HCT116 (cell line): ENCODE measurements at regions not wholly inside any gene's neighbourhood (a gene's known extent, or its start where the extent isn't known, plus 50 kb on each side); places are given as distances from the start of the nearest gene placed in this dataset.

Experiments used
- ATAC-seq: fragments of 200-7000 bp; cut with Tn5 transposase; 2 replicates; pipeline ENCODE4 v1.9.1; 2020; ENCODE audit warnings: mild to moderate bottlenecking, moderate library complexity
- BruUV-seq: library from RNA; stranded (reverse); fragments of 400-500 nt; replicated peaks from 2 replicates; lab custom pipeline; 2021; lab: Mats Ljungman, UMichigan
- CTCF ChIA-PET: fragments of 300-600 bp; sonication (Branson Sonifier 250); formaldehyde crosslinking; loops from one replicate; lab custom pipeline; 2021; ENCODE audit warnings: antibody characterized with exemption; lab: Charles Lee
- POLR2A ChIA-PET: fragments of 300-600, 350-600 bp; sonication (Branson Sonifier 250); formaldehyde crosslinking; loops from one replicate; lab custom pipeline; 2021; ENCODE audit warnings: antibody characterized with exemption; lab: Charles Lee
- RAD21 ChIA-PET, 2 experiments: fragments of 300-600 bp; sonication (Branson Sonifier 250); formaldehyde crosslinking; loops; one replicate each; lab custom pipeline; 2023; ENCODE audit warnings: low total read pairs in 2 of 2; ENCODE audit not compliant: uncharacterized antibody in 2 of 2, unreplicated experiment in 2 of 2, low non-redundant PET in 1 of 2; lab: Charles Lee
- DNase-seq: peaks from one replicate; pipeline ENCODE4 v3.0.0-alpha.2; 2010; ENCODE audit warnings: low read depth, low spot score
- H2AFZ ChIP-seq: fragments of 200-600 bp; shearing (Covaris generic), sonication (generic); 2 replicates; pipeline ENCODE4 v1.6.1; 2017; ENCODE audit warnings: low read depth, mixed run types, mixed read lengths, antibody characterized with exemption, low read length; ENCODE audit not compliant: poor library complexity, severe bottlenecking
- H3K27ac ChIP-seq: 2 replicates; pipeline ENCODE4 v1.5.1; 2012; ENCODE audit warnings: low read depth, low read length
- H3K27me3 ChIP-seq: fragments of 200-600 bp; sonication (generic); 2 replicates; pipeline ENCODE4 v1.6.1; 2016; ENCODE audit warnings: mixed run types, low read length, mixed read lengths; ENCODE audit not compliant: insufficient read depth
- H3K36me3 ChIP-seq, 2 experiments: fragments of 200-500 bp in 1 of 2; fragments of 200-600 bp in 1 of 2; sonication (Bioruptor generic) in 1 of 2; sonication (generic) in 1 of 2; 2 replicates each; pipeline versions ENCODE4 v1.5.1 to v1.6.1; 2014 to 2016; ENCODE audit warnings: low read length in 2 of 2, inconsistent platforms in 1 of 2, mixed read lengths in 1 of 2, mixed run types in 1 of 2; ENCODE audit not compliant: insufficient read depth in 2 of 2, control insufficient read depth in 1 of 2
- H3K4me1 ChIP-seq, 2 experiments: fragments of 200-600 bp in 1 of 2; sonication (generic) in 1 of 2; 2 replicates each; pipeline versions ENCODE4 v1.5.1 to v1.6.1; 2012 to 2017; ENCODE audit warnings: low read length in 2 of 2, inconsistent platforms in 1 of 2, mild to moderate bottlenecking in 1 of 2, mixed read lengths in 1 of 2, mixed run types in 1 of 2, moderate library complexity in 1 of 2; ENCODE audit not compliant: insufficient read depth in 2 of 2, control insufficient read depth in 1 of 2
- H3K4me2 ChIP-seq: fragments of 200-600 bp; sonication (generic); 2 replicates; pipeline ENCODE4 v1.6.1; 2017; ENCODE audit warnings: mixed run types, low read length, mixed read lengths
- H3K4me3 ChIP-seq, 2 experiments: fragments of 200-600 bp in 1 of 2; sonication (generic) in 1 of 2; replicated peaks in 1 of 2; 2 replicates each; pipeline ENCODE4 v1.5.1; 2011 to 2016; ENCODE audit warnings: low read length in 2 of 2, control low read depth in 1 of 2, low read depth in 1 of 2, mild to moderate bottlenecking in 1 of 2, mixed read lengths in 1 of 2, mixed run types in 1 of 2
- H3K79me2 ChIP-seq: fragments of 200-600 bp; sonication (generic); 2 replicates; pipeline ENCODE4 v1.6.1; 2017; ENCODE audit warnings: mild to moderate bottlenecking, mixed run types, low read length, moderate library complexity, mixed read lengths; ENCODE audit not compliant: insufficient read depth
- H3K9ac ChIP-seq: fragments of 200-600 bp; sonication (generic); 2 replicates; pipeline ENCODE4 v1.6.1; 2016; ENCODE audit warnings: low read length, mixed read lengths
- H3K9me2 ChIP-seq: fragments of 200-600 bp; sonication (generic), shearing (Covaris generic); 2 replicates; pipeline ENCODE4 v1.6.1; 2017; ENCODE audit warnings: mixed run types, mild to moderate bottlenecking, moderate library complexity; ENCODE audit not compliant: insufficient read depth
- H3K9me3 ChIP-seq, 2 experiments: fragments of 200-500 bp in 1 of 2; fragments of 200-600 bp in 1 of 2; sonication (Bioruptor generic) in 1 of 2; sonication (generic) in 1 of 2; 2 replicates each; pipeline ENCODE4 v1.6.1; 2014 to 2017; ENCODE audit warnings: low read length in 2 of 2, mixed read lengths in 2 of 2, inconsistent platforms in 1 of 2, low read depth in 1 of 2, mild to moderate bottlenecking in 1 of 2, mixed run types in 1 of 2, moderate library complexity in 1 of 2; ENCODE audit not compliant: control insufficient read depth in 1 of 2, insufficient read depth in 1 of 2
- H4K20me1 ChIP-seq: fragments of 200-600 bp; sonication (generic), shearing (Covaris generic); 2 replicates; pipeline ENCODE4 v1.6.1; 2017; ENCODE audit warnings: mixed run types, mild to moderate bottlenecking, moderate library complexity; ENCODE audit not compliant: insufficient read depth
- CEBPB ChIP-seq: IDR thresholded peaks from 2 replicates; pipeline ENCODE4 v1.6.1; 2012; ENCODE audit warnings: low read depth
- ELF1 ChIP-seq: IDR thresholded peaks from 2 replicates; pipeline ENCODE4 v1.6.1; 2012; ENCODE audit warnings: low read depth, borderline replicate concordance
- EZH2 ChIP-seq: fragments of 200-600 bp; sonication (generic); IDR thresholded peaks from 2 replicates; pipeline ENCODE4 v1.6.1; 2017; ENCODE audit warnings: antibody characterized with exemption, mixed run types
- EZH2phosphoT487 ChIP-seq: fragments of 200-600 bp; IDR thresholded peaks from 2 replicates; pipeline ENCODE4 v1.6.1; 2018; ENCODE audit warnings: antibody characterized with exemption, borderline replicate concordance
- JUND ChIP-seq: IDR thresholded peaks from 2 replicates; pipeline ENCODE4 v1.6.1; 2012
- POLR2A ChIP-seq: IDR thresholded peaks from 2 replicates; pipeline ENCODE4 v1.7.0; 2011; ENCODE audit warnings: borderline replicate concordance; ENCODE audit not compliant: insufficient read depth, insufficient read length; ENCODE audit errors: extremely low read depth
- POLR2AphosphoS5 ChIP-seq: IDR thresholded peaks from 2 replicates; pipeline ENCODE4 v1.6.1; 2011; ENCODE audit warnings: mild to moderate bottlenecking, low read depth, low read length, moderate library complexity
- RAD21 ChIP-seq: IDR thresholded peaks from 2 replicates; pipeline ENCODE4 v1.6.1; 2012; ENCODE audit warnings: low read depth, mild to moderate bottlenecking
- SRF ChIP-seq: IDR thresholded peaks from 2 replicates; pipeline ENCODE4 v1.6.1; 2012; ENCODE audit warnings: low read depth
- YY1 ChIP-seq: IDR thresholded peaks from 2 replicates; pipeline ENCODE4 v1.6.1; 2011; ENCODE audit warnings: low read length, low read depth, moderate library complexity, mild to moderate bottlenecking; ENCODE audit not compliant: insufficient replicate concordance; ENCODE audit errors: extremely low read depth
- ZFX ChIP-seq: fragments of 450-650 bp; IDR thresholded peaks from 2 replicates; pipeline ENCODE4 v1.6.1; 2017
- intact Hi-C: fragments of 100-400 bp; cut with micrococcal nuclease; formaldehyde crosslinking; loops from 2 replicates; pipeline ENCODE4 v1.10.0; 2022
- TF ChIP-seq, protein P1 (sequence below): IDR thresholded peaks from 2 replicates; pipeline ENCODE4 v1.6.1; 2011; ENCODE audit warnings: mild to moderate bottlenecking, low read length, moderate library complexity; ENCODE audit not compliant: insufficient replicate concordance; ENCODE audit errors: extremely low read depth
- TF ChIP-seq, protein P2 (sequence below): IDR thresholded peaks from 2 replicates; pipeline ENCODE4 v1.6.1; 2012
- TF ChIP-seq, protein P3 (sequence below), 3 experiments: fragments of 200-600 bp in 1 of 3; sonication (generic) in 1 of 3; IDR thresholded peaks in 2 of 3; conservative IDR thresholded peaks in 1 of 3; 2 replicates each; pipeline ENCODE4 v1.5.1; 2012 to 2017; ENCODE audit warnings: low read depth in 2 of 3, low read length in 2 of 3, antibody characterized with exemption in 1 of 3, borderline replicate concordance in 1 of 3, control low read depth in 1 of 3, mild to moderate bottlenecking in 1 of 3, mixed read lengths in 1 of 3, mixed run types in 1 of 3, moderate library complexity in 1 of 3; ENCODE audit not compliant: insufficient read depth in 1 of 3
- TF ChIP-seq, protein P4 (sequence below): IDR thresholded peaks from 2 replicates; pipeline ENCODE4 v1.6.1; 2012; ENCODE audit warnings: low read depth

DNA sequence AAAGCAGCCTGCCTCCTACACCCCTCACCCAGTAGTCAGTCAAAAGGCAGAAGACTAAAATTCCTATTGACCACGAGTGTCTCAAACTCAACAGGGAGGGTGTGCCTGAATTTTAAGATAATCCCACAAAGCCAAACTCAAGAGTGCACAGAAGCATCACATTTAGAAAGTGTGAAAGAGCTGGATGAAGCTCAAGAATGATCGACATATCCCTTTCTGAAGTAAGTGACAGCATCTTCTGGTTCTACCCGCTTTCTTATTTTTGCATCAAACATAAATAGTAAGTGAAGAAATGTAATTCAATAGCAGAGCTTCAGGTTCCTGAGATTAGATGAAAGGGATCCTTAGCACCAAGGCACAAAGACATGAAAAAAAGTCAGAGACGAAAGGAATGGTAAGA is 64.5 kb upstream of the BACH2 start:
- ATAC-seq (no peak), DNase-seq (no peak)
- intact Hi-C loops: no loop called here
- RAD21 ChIA-PET: no interaction called here
- H4K20me1 ChIP-seq: no peaks in the 10 kb centered on the region
- no peak overlapping the region for H3K4me3 ChIP-seq
- H3K79me2 ChIP-seq: no peaks in the 10 kb centered on the region
- H3K36me3 ChIP-seq: no peaks in the 10 kb centered on the region
- no TSS peak for BruUV-seq
- TF ChIP-seq JUND (no peak), YY1 (no peak), POLR2AphosphoS5 (no peak), RAD21 (no peak), SRF (no peak), POLR2A (no peak), EZH2 (no peak), ZFX (no peak), ELF1 (no peak), CEBPB (no peak), EZH2phosphoT487 (no peak)
- TF ChIP-seq, protein P1, sequence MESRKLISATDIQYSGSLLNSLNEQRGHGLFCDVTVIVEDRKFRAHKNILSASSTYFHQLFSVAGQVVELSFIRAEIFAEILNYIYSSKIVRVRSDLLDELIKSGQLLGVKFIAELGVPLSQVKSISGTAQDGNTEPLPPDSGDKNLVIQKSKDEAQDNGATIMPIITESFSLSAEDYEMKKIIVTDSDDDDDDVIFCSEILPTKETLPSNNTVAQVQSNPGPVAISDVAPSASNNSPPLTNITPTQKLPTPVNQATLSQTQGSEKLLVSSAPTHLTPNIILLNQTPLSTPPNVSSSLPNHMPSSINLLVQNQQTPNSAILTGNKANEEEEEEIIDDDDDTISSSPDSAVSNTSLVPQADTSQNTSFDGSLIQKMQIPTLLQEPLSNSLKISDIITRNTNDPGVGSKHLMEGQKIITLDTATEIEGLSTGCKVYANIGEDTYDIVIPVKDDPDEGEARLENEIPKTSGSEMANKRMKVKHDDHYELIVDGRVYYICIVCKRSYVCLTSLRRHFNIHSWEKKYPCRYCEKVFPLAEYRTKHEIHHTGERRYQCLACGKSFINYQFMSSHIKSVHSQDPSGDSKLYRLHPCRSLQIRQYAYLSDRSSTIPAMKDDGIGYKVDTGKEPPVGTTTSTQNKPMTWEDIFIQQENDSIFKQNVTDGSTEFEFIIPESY: no peak
- TF ChIP-seq, protein P2, sequence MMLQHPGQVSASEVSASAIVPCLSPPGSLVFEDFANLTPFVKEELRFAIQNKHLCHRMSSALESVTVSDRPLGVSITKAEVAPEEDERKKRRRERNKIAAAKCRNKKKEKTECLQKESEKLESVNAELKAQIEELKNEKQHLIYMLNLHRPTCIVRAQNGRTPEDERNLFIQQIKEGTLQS: no peak
- TF ChIP-seq, protein P3, sequence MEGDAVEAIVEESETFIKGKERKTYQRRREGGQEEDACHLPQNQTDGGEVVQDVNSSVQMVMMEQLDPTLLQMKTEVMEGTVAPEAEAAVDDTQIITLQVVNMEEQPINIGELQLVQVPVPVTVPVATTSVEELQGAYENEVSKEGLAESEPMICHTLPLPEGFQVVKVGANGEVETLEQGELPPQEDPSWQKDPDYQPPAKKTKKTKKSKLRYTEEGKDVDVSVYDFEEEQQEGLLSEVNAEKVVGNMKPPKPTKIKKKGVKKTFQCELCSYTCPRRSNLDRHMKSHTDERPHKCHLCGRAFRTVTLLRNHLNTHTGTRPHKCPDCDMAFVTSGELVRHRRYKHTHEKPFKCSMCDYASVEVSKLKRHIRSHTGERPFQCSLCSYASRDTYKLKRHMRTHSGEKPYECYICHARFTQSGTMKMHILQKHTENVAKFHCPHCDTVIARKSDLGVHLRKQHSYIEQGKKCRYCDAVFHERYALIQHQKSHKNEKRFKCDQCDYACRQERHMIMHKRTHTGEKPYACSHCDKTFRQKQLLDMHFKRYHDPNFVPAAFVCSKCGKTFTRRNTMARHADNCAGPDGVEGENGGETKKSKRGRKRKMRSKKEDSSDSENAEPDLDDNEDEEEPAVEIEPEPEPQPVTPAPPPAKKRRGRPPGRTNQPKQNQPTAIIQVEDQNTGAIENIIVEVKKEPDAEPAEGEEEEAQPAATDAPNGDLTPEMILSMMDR (IDR thresholded peaks at IDR 0.05 in 2 of 3, conservative IDR thresholded peaks at IDR 0.05 in 1 of 3; ENCODE audit: borderline replicate concordance in 1 of 3, insufficient read depth in 1 of 3, low read depth in 2 of 3, low read length in 2 of 3): no peak
- TF ChIP-seq, protein P4, sequence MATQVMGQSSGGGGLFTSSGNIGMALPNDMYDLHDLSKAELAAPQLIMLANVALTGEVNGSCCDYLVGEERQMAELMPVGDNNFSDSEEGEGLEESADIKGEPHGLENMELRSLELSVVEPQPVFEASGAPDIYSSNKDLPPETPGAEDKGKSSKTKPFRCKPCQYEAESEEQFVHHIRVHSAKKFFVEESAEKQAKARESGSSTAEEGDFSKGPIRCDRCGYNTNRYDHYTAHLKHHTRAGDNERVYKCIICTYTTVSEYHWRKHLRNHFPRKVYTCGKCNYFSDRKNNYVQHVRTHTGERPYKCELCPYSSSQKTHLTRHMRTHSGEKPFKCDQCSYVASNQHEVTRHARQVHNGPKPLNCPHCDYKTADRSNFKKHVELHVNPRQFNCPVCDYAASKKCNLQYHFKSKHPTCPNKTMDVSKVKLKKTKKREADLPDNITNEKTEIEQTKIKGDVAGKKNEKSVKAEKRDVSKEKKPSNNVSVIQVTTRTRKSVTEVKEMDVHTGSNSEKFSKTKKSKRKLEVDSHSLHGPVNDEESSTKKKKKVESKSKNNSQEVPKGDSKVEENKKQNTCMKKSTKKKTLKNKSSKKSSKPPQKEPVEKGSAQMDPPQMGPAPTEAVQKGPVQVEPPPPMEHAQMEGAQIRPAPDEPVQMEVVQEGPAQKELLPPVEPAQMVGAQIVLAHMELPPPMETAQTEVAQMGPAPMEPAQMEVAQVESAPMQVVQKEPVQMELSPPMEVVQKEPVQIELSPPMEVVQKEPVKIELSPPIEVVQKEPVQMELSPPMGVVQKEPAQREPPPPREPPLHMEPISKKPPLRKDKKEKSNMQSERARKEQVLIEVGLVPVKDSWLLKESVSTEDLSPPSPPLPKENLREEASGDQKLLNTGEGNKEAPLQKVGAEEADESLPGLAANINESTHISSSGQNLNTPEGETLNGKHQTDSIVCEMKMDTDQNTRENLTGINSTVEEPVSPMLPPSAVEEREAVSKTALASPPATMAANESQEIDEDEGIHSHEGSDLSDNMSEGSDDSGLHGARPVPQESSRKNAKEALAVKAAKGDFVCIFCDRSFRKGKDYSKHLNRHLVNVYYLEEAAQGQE: no peak
- no peak overlapping the region for H2AFZ ChIP-seq
- no peak overlapping the region for H3K4me2 ChIP-seq
- H3K4me1 ChIP-seq: no peaks in the 10 kb centered on the region
- no peaks in the 10 kb centered on the region for H3K9me2 ChIP-seq
- CTCF ChIA-PET: no interaction called here
- H3K9me3 ChIP-seq: no peaks in the 10 kb centered on the region
- no peaks in the 10 kb centered on the region for H3K27me3 ChIP-seq
- POLR2A ChIA-PET: no interaction called here
- H3K9ac ChIP-seq: no peak overlapping the region
- H3K27ac ChIP-seq: no peak overlapping the region
